Loucy (cell line): ENCODE measurements at regions not wholly inside any gene's neighbourhood (a gene's known extent, or its start where the extent isn't known, plus 50 kb on each side); places are given as distances from the start of the nearest gene placed in this dataset.

Experiments
- EZH2phosphoT487 ChIP-seq: fragments of 200-600 bp; IDR thresholded peaks from 2 replicates; pipeline ENCODE4 v1.6.1; 2018; ENCODE audit warnings: antibody characterized with exemption, mild to moderate bottlenecking, moderate library complexity, borderline replicate concordance
- TF ChIP-seq, protein P1 (sequence below): fragments of 200-600 bp; sonication (generic); conservative IDR thresholded peaks from 2 replicates; pipeline ENCODE4 v1.5.1; 2014; ENCODE audit warnings: mild to moderate bottlenecking, antibody characterized with exemption, low read length

- TF ChIP-seq, protein P1, sequence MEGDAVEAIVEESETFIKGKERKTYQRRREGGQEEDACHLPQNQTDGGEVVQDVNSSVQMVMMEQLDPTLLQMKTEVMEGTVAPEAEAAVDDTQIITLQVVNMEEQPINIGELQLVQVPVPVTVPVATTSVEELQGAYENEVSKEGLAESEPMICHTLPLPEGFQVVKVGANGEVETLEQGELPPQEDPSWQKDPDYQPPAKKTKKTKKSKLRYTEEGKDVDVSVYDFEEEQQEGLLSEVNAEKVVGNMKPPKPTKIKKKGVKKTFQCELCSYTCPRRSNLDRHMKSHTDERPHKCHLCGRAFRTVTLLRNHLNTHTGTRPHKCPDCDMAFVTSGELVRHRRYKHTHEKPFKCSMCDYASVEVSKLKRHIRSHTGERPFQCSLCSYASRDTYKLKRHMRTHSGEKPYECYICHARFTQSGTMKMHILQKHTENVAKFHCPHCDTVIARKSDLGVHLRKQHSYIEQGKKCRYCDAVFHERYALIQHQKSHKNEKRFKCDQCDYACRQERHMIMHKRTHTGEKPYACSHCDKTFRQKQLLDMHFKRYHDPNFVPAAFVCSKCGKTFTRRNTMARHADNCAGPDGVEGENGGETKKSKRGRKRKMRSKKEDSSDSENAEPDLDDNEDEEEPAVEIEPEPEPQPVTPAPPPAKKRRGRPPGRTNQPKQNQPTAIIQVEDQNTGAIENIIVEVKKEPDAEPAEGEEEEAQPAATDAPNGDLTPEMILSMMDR, result no peak
- TF ChIP-seq EZH2phosphoT487, result no peak
Measured at GRCh38 chr1:229088711-229089110, 182.2 kb upstream of the RAB4A start.
